ENCODE measurements at regions not wholly inside any gene's neighbourhood (a gene's known extent, or its start where the extent isn't known, plus 50 kb on each side); places are given as distances from the start of the nearest gene placed in this dataset.

- DNase-seq = no peak
Observed at GRCh38 chr1:118717893-118718292, 270.2 kb downstream of the TBX15 start.

- DNase-seq = no peak
Observed at GRCh38 chr1:118716775-118717174, 271.4 kb downstream of the TBX15 start.

- DNase-seq = no peak
Observed at GRCh38 chr1:118711356-118711755, 276.8 kb downstream of the TBX15 start.

- DNase-seq = no peak
Observed at GRCh38 chr1:118698911-118699310, 289.2 kb downstream of the TBX15 start.

- DNase-seq = no peak
Observed at GRCh38 chr1:118692143-118692542, 296.0 kb downstream of the TBX15 start.

- DNase-seq = no peak
Observed at GRCh38 chr1:118688891-118689290, 299.3 kb downstream of the TBX15 start.

- DNase-seq = no peak
Observed at GRCh38 chr1:118661769-118662320, 326.3 kb downstream of the TBX15 start.

- no peak for DNase-seq
Observed at GRCh38 chr1:118660769-118661168, 327.4 kb downstream of the TBX15 start.

GRCh38 chr1:118659646-118660045, 328.5 kb downstream of the TBX15 start:
- DNase-seq = no peak

- DNase-seq = no peak
Observed at GRCh38 chr1:118650107-118650807, 337.9 kb downstream of the TBX15 start.

GRCh38 chr1:118649369-118650106, 338.6 kb downstream of the TBX15 start:
- DNase-seq = no peak

- no peak for DNase-seq
Observed at GRCh38 chr1:118636004-118636403, 352.1 kb downstream of the TBX15 start.

- no peak for DNase-seq
Observed at GRCh38 chr1:118627435-118627834, 360.7 kb downstream of the TBX15 start.

GRCh38 chr1:118621839-118622238, 366.3 kb downstream of the TBX15 start:
- DNase-seq = no peak

GRCh38 chr1:118618618-118619340, 369.4 kb downstream of the TBX15 start:
- no peak for DNase-seq

GRCh38 chr1:118617916-118618315, 370.2 kb downstream of the TBX15 start:
- DNase-seq = no peak

GRCh38 chr1:118615066-118615465, 373.1 kb downstream of the TBX15 start:
- DNase-seq = no peak

- DNase-seq = no peak
Observed at GRCh38 chr1:118589238-118589846, 398.8 kb downstream of the TBX15 start.

- DNase-seq = no peak
Observed at GRCh38 chr1:118588566-118588965, 399.6 kb downstream of the TBX15 start.

GRCh38 chr1:118578276-118578675, 393.2 kb upstream of the SPAG17 start:
- no peak for DNase-seq

GRCh38 chr1:118575060-118575459, 390.0 kb upstream of the SPAG17 start:
- no peak for DNase-seq

- DNase-seq = no peak
Observed at GRCh38 chr1:118564961-118565703, 380.1 kb upstream of the SPAG17 start.

All from NCI-H510A treated with DMSO at 0.1 percent for 48 hours (cell line).